ENCODE measurements at regions not wholly inside any gene's neighbourhood (a gene's known extent, or its start where the extent isn't known, plus 50 kb on each side); places are given as distances from the start of the nearest gene placed in this dataset.

GRCh38 chr4:170697845-170698244, 608.1 kb upstream of the AADAT start:
- TF ChIP-seq CTCF (IDR thresholded peaks at IDR 0.05) (no peak), POLR2A (IDR thresholded peaks at IDR 0.05) (no peak)

Data from testis (tissue), 2 donors.